Astrocyte of the cerebellum (primary cell): ENCODE measurements at regions not wholly inside any gene's neighbourhood (a gene's known extent, or its start where the extent isn't known, plus 50 kb on each side); places are given as distances from the start of the nearest gene placed in this dataset.

ENCODE experiments used
- DNase-seq: peaks from one replicate; pipeline ENCODE4 v3.0.0-alpha.2; 2011; ENCODE audit warnings: low read depth
- H3K4me3 ChIP-seq: 2 replicates; pipeline ENCODE4 v1.5.1; 2011; ENCODE audit warnings: mild to moderate bottlenecking, low read depth, low read length, moderate library complexity
- CTCF ChIP-seq: IDR thresholded peaks from 2 replicates; pipeline ENCODE4 v1.5.1; 2012; ENCODE audit warnings: low read length, low read depth, moderate library complexity, mild to moderate bottlenecking; ENCODE audit errors: missing control alignments
- in situ Hi-C: cut with HindIII; loops from 2 replicates; pipeline ENCODE4 v1.10.0; 2017; ENCODE audit warnings: low sequenced_read_pairs

- H3K4me3 ChIP-seq: no peak overlapping the region
- DNase-seq: no peak
- in situ Hi-C loops: no loop called here
- no peak for TF ChIP-seq CTCF
Observed at GRCh38 chrX:120021927-120022326, 55.6 kb downstream of the RHOXF2B start.

- no peak for TF ChIP-seq CTCF
- in situ Hi-C loops: no loop called here
- H3K4me3 ChIP-seq: no peak overlapping the region
- no peak for DNase-seq
Observed at GRCh38 chrX:120020305-120020704, 57.2 kb downstream of the RHOXF2B start.

DNA sequence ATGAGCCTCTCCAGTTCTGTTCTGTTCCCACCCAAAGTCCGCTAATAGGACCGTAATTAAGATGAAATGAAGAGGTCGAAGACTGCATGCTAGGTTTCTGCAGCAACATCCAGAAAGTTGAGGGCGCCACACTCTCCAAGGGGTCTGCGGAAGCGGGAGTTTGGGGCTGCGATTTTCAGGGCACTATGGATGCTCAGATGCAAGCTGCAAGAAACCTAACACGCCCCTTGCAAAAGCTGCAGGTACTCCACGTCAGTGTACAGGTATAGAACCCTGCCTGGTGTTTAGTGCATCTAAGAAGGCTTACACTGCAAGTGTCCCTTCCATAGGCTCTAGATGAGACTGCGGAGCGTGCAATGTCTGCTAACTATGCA lies 61.4 kb downstream of the RHOXF2B start:
- in situ Hi-C loops: no loop called here
- H3K4me3 ChIP-seq: no peak overlapping the region
- no peak for TF ChIP-seq CTCF
- DNase-seq: no peak

- no peak for DNase-seq
- in situ Hi-C loops: no loop called here
- H3K4me3 ChIP-seq: peak overlapping the region; percentile 10
- TF ChIP-seq CTCF: no peak
Observed at GRCh38 chrX:120015145-120016067, 62.1 kb downstream of the RHOXF2B start.

DNA sequence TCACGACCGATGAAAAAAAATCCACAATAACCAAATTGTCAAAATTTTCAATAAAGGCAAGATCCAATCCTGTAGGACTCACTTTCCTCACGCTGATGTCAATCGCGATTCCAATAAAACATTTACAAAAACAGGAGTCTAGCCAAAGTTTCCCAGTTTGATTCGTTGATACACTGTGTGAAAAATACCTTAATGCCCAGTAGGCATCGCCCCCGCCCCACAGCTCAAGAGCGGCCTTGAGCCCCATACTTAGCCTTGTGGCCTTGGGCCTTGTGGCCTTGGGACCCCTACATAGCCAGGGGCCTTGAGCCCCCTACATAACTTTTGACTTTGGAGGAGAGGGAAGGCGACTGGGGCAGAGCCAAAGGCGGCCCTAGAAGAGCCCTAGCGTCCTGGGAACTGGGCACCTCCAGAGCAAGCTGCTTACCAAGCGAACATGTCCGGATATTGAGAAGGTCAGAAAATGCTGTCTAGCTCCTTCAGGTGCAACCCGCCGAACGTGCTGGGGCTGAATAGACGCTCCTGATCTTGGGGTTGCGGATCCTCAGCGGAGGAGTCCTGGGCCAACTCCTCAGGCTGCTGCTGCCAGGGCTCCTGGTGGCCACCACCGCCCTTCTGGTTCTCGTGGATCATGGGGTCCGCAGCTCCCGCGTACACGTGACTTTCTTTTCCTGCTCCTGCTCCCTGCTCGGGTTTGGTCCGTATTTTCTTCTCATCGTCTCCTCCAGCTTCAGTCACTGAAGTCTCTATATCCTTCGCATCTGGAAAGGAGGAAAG lies 62.9 kb downstream of the RHOXF2B start:
- H3K4me3 ChIP-seq: no peak overlapping the region
- no peak for TF ChIP-seq CTCF
- in situ Hi-C loops: no loop called here
- DNase-seq: no peak

- no peak overlapping the region for H3K4me3 ChIP-seq
- no peak for DNase-seq
- no peak for TF ChIP-seq CTCF
- in situ Hi-C loops: no loop called here
Observed at GRCh38 chrX:120001787-120002186, 58.2 kb upstream of the NKAP start.
